HG03342 (cell line): ENCODE measurements at regions not wholly inside any gene's neighbourhood (a gene's known extent, or its start where the extent isn't known, plus 50 kb on each side); places are given as distances from the start of the nearest gene placed in this dataset.

Experiments
- ATAC-seq: cut with Tn5 transposase; IDR thresholded peaks from one replicate; pipeline ENCODE4 v1.9.1; 2021; ENCODE audit warnings: mild to moderate bottlenecking, moderate library complexity; ENCODE audit not compliant: unreplicated experiment

- ATAC-seq: no peak
Measured at GRCh38 chr2:37425408-37425807, 81.0 kb downstream of the QPCT start.

- no peak for ATAC-seq
Measured at GRCh38 chr2:37427241-37427640, 82.8 kb downstream of the QPCT start.

GRCh38 chr2:37436323-37436722 is 91.9 kb downstream of the QPCT start:
- no peak for ATAC-seq

- ATAC-seq: no peak
Measured at GRCh38 chr2:37439131-37439642, 94.8 kb downstream of the QPCT start.

GRCh38 chr2:37441055-37441454 is 96.6 kb downstream of the QPCT start:
- ATAC-seq: no peak

- ATAC-seq: no peak
Measured at GRCh38 chr2:37443082-37443481, 98.7 kb downstream of the QPCT start.

- ATAC-seq: no peak
Measured at GRCh38 chr2:37447446-37447845, 103.0 kb downstream of the QPCT start.

GRCh38 chr2:37448342-37449120 is 104.1 kb downstream of the QPCT start:
- ATAC-seq: no peak

- ATAC-seq: no peak
Measured at GRCh38 chr2:37449761-37450296, 105.4 kb downstream of the QPCT start.

GRCh38 chr2:37453027-37453426 is 108.6 kb downstream of the QPCT start:
- ATAC-seq: no peak

- no peak for ATAC-seq
Measured at GRCh38 chr2:37454851-37455762, 110.7 kb downstream of the QPCT start.

- ATAC-seq: no peak
Measured at GRCh38 chr2:37456479-37456878, 112.0 kb downstream of the QPCT start.

- ATAC-seq: no peak
Measured at GRCh38 chr2:37457401-37457901, 113.0 kb downstream of the QPCT start.

- no peak for ATAC-seq
Measured at GRCh38 chr2:37458133-37458532, 113.7 kb downstream of the QPCT start.

- no peak for ATAC-seq
Measured at GRCh38 chr2:37459095-37459981, 114.9 kb downstream of the QPCT start.

- no peak for ATAC-seq
Measured at GRCh38 chr2:37460896-37461229, 116.4 kb downstream of the QPCT start.

- ATAC-seq: no peak
Measured at GRCh38 chr2:37464067-37464466, 119.6 kb downstream of the QPCT start.

- no peak for ATAC-seq
Measured at GRCh38 chr2:37466533-37467222, 122.2 kb downstream of the QPCT start.

- ATAC-seq: no peak
Measured at GRCh38 chr2:37468170-37468569, 123.7 kb downstream of the QPCT start.

- ATAC-seq: no peak
Measured at GRCh38 chr2:37469126-37469525, 124.7 kb downstream of the QPCT start.
